ENCODE measurements at regions not wholly inside any gene's neighbourhood (a gene's known extent, or its start where the extent isn't known, plus 50 kb on each side); places are given as distances from the start of the nearest gene placed in this dataset.
"Not testable (repeated sequence)": the region's sequence is repeated elsewhere in the genome, so short reads cannot be mapped to it uniquely, and the experiment has no call there.

DNA sequence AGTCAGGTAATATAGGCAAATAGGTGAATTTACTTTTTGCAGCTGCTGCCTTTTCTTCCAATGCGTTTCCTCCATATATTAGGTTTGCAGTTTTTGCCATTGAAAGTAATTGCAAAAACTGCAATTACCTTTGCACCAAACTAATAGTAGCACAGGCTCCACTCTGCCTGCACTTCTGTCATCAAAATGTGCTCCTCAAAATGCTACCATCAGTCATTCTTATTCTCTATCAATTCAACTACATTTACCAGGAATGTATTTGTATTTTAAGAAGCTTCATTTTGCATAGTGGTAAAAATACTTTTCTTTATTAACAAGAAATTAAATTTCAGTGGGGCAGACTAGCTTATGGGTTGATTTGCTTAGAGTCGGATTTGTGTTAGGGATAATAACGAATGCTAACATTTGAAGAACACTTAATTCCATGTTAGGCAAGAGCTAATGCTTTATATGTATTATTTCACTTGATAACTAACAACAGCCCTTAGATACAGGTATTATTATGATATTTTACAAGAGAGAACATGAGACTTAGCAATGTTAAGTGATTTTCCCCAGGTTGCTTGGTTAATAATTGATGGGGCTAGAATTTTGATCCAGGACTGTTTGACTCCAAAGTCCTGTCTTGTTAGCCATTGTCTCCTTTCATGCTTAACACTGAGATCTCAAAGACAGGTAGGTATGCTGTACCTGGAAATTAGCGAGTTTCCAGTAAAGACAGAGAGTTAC, 300.4 kb downstream of the MAN2A1 start:
- DNase-seq (ENCODE audit: low read depth in 2 of 2), result no peak

DNA sequence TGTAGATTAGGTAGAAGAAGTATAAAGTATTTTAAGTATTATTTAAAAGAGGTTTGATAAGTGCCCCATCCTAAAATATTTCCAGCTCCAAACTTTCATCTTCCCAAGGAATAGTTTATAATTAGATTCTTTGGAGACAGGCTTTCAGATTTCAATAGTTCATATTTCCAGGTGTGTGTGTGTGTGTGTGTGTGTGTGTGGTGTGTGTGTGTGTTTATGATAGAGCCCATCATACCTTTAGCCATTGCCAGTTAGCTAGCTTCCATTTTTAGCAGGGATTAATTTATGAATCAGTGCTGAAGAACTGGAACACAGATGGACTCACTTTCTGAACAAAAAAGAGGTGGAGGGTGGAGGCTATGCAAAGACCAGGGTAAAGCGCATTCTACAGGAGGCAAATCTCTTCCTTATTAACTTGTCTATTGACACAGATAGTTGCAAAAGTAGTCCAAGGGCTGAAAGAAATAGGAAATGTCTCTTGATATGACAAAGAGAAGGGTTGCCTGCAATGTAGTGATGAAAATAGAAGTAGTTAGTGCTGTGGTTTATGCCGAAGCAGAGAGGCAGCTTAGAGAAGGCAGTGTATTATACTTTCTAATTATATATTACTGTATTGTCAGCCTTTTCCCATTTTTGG, 301.1 kb downstream of the MAN2A1 start:
- no peak for DNase-seq (ENCODE audit: low read depth in 2 of 2)

DNA sequence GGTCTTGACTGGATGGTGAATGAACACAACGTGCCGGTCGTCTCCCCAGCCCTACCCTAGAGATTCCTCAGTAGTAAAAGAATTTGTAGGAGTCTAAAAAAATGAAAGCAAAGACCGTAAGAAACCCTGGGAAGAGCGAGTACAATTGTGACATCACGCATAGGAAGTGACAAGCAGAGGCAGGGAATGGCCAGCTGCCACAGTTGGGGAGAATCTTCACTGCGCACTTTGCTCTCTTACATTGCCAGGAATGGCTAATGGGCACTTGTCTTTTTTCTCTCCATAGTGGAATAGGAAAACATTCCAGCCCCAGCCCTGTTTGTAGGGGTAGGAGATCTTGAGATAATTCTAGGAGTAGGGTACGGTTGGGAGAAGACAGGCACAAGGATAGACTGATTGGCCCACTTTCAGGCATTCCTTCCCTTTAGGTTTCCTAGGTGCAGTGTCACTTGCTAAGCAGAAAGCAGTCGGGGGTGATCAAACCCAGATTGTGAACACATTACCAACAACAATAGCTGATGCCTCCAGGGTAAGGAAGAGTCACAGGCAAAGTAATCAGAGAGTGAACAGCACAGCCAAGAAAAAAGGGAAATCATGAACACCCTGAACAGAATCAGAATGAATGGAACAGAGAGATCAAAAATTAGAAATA, 302.7 kb downstream of the MAN2A1 start:
- DNase-seq (ENCODE audit: low read depth in 2 of 2), result no peak

DNA sequence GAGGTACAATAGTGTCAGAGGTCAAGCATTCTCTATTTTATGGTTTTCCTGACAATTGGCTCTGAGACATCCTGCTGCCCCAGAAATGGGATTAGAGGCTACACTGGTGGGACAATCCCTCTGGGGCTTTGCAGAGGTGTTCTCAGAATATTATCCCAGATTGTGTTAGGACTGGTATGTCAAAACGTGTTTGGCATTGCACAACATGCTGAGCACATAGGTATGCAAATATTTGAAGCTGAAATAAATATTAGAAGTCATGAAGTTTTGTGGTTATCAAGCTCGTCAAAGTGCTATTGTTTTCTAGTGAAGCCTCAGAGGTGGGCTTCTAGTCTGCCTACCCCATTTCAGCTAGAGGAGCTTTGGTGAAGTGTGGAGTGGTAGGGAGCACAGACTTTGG, 304.4 kb downstream of the MAN2A1 start:
- DNase-seq (ENCODE audit: low read depth in 2 of 2), result no peak

DNA sequence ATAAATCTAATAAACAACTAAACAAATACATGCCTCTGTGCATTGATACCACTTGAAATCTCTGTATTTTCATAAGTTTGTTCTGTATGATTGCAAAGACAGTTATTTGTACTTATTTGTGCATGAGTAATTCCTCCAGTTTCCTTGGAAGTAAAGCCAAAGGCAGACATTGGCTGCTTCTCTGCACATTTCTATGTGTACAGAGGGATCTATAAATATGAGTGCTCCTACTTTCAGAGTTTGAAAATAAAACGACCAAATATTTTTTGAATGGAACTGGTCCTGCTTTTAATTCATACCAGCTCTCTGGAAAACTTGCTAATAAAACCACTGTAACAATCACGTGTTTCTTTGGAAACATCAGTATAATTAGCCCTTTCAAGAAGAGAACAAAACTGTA, 306.5 kb downstream of the MAN2A1 start:
- no peak for DNase-seq (ENCODE audit: low read depth in 2 of 2)

DNA sequence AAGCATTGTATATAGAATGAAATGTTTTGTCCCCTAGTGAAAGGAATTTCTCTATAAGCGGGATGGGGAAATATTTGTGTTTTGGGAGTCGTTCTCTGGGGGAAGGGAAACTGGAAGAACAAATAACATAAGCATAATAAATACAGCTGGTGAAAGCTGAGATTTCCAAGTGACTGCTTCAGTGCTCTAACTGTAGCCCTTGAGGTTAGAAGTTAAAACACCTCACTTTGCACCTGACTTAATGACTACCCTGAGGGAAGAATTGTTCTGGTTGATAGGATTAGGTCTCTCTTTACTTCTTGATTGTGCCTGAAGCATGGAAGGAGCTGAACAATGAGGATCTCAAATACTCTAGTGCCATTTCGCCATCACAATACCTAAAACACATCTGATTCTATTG, 307.4 kb downstream of the MAN2A1 start:
- no peak for DNase-seq (ENCODE audit: low read depth in 2 of 2)

DNA sequence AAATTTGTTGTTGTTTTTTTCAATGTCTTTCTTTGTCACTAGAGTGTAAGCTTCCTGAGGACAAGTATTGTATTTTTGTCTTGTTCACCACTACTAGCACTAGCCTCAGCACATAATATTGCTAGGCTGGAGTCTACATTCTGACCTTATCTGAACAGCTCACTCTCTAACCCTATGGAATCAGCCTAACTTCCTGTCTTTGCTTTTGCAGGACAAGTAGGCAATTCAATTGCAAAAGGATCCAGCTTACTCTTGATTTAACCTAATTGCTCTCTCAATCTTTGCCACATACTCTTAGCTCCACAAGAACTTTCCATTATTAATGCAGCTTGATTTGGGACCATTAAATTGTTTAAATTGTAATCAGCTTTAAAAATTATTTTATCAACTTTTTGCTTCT, 308.5 kb downstream of the MAN2A1 start:
- no peak for DNase-seq (ENCODE audit: low read depth in 2 of 2)

DNA sequence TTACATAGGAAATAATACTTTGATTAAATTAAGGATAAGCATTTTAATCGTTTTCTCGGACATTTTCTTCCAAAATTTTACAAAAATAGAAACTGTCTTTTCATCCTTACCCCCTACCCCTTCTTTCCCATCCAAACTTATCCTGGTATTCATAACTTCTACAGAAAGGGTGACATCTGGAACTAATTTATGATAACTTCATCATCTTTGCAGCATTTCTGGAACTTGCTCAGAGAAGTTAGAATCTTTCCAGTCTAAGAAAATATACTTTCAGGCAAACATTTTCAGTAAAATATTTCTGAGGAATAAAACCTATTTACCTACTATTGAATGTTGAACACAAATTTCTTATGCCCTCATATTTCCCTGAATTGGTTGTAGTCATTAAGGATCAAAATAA, 309.0 kb downstream of the MAN2A1 start:
- no peak for DNase-seq (ENCODE audit: low read depth in 2 of 2)

DNA sequence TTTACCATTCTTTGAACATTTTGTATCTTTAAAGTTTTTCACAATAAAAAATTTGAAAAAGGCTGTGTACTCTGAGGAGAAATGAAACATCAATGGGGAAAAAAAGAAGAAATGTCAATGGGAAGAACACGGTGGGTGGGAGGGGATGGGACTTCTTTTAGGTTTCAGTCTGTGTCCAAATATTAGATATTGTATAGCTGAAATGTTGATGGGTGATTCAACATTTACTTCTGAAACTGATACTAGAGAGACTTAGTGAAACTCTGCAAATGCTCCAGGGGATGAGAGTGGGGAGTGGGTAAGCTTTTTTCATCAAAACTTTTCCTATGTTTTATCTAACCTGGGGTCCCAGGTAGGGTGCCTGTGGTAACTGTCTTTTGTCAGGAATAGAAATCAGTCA, 311.9 kb downstream of the MAN2A1 start:
- no peak for DNase-seq (ENCODE audit: low read depth in 2 of 2)

DNA sequence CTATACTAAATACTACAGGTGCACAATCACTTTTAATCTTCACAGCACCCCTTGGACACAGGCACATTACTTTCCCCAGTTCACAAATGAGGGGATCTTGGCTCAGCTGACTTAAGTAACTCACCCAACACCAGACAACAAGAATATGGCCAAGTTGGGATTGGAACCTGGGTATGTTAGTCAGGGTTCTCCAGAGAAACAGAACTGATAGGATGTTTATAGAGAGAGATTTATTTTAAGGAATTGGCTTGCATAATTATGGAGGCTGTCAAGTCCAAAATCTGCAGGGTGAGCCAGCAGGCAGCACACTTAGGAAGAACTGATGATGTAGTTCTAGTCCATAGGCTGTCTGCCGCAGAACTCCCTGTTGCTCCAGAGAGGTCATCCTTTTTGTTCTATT, 312.9 kb downstream of the MAN2A1 start:
- no peak for DNase-seq (ENCODE audit: low read depth in 2 of 2)

DNA sequence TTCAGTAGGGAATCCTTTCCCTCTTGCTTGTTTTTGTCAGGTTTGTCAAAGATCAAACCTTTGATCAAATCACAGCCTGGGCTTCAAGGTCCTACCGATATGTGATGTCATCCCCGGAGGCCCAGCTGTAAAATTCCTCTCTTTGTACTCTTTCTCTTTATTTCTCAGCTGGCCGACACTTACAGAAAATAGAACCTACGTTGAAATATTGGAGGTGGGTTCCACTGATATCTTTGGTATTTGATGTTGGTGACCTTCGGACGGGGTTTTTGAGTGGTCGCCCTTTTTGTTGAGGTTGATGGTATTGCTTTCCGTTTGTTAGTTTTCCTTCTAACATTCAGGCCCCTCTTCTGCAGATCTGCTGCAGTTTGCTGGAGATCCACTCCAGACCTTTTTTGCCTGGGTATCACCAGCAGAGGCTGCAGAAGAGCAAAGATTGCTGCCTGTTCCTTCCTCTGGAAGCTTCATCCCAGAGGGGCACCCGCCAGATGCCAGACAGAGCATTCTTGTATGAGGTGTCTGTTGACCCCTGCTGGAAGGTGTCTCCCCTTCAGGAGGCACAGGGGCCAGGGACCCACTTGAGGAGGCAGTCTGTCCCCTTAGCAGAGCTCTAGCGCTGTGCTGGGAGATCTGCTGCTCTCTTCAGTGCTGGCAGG, 316.3 kb downstream of the MAN2A1 start:
- DNase-seq (ENCODE audit: low read depth in 2 of 2), result not testable (repeated sequence)

DNA sequence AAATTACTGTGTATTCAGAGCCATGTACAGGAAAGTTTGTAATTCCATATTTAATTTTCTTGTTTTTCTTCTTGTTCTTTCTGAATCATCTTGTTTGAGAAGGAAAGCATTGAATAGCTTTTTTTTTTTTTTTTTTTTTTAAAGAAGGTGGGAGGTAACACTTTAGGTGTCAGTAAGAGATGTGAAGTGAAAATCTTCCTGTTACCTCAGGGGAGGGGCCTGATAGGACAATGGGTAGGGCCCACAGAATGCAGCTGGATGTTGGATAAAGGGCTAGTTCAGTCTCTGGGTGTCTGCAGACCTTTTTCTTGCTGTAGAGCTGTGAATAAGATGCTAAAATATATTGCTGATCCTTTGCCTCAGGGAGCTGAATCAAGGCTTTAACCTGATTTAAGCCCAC, 317.4 kb downstream of the MAN2A1 start:
- DNase-seq (ENCODE audit: low read depth in 2 of 2), result no peak

DNA sequence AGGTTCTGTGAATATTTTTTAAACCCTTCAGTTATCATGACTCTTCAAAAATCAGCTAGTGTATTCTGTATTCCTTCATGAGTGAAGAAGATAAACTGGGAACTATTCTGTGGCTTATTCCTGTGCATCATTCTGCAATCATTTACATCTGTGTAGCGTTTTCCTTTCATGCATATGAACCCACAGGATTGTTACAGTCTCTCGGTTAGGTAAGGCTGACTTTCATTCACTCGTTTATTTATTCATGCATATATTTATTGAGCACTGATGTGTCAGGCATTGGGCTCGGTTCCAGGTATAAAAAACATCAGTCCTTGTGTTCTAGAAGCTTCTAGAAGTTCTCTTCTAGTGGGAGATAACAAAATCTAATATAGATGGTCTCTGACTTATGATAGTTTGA, 318.4 kb downstream of the MAN2A1 start:
- no peak for DNase-seq (ENCODE audit: low read depth in 2 of 2)

DNA sequence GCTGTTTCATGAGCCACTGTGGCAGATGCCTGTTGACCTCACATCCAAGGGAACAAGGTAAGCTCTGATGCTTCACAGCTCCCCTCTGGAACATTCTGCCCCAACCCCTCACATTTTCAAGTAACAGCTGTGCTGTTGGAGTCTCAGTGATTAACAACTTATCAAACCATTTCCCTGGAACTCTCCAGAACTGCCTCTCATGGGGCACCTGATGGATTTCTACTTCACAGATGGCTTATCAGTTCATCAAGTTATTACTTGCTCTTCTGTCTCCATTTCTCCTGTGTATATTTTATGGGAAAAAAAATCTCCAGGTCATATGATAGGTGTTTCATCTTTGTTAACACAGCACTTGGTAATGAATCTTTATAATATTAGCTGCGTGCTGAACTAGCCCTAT, 322.4 kb downstream of the MAN2A1 start:
- no peak for DNase-seq (ENCODE audit: low read depth in 2 of 2)

DNA sequence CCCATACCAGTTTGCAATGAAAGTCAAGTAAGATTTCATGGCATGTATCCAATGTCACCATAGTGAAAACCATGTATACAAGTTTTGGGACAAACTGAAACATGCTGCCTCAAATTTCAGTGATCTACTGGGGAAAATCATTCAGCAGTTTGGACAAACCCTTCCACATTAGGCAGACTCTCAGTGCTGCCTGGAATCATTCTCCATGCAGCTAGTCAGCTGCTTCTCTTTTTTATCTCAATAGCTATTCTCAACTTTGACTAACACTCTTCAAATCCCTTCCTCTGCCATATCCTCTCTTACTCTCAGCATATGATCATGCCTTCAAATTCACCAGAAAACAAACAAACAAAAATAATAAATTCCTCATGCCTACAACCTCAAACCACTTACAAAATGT, 323.3 kb downstream of the MAN2A1 start:
- DNase-seq (ENCODE audit: low read depth in 2 of 2), result no peak

DNA sequence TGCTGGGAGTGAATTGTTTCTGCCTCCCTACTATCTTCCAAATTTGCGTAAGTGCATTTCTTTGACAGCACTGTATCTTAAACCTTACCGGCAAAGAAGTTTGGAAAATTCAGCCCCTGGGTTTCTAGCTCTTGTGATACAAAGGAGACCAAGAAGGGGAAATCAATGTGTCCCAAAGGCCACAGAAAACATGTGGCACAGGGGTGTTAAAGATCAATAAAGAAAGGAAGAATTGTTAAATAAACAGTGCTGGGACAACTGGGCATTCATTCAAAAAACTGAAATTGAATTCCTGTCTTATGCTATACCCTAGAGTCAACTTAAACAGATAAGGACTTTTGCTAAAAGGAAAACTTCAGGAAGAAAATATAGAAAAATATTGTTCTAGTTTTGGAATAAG, 328.1 kb downstream of the MAN2A1 start:
- DNase-seq (ENCODE audit: low read depth in 2 of 2), result no peak

DNA sequence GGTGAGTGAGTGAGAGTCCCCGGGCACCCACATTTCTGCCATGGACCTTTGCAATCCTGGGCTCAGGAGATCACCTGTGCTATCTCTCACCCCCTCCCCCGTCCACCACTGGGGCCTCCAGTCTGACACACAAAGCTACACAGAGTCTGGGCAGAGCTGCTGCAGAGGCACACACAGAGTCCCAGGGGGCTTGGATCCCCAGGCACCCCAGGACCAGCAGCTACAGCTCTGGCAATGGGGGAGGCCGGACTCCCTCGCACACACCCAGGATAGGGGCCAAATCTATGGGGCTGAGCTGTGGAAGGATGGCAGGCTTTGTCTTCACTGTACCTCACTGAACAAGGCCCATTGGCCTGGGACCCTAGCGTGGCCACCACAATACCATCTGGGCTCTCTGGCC, 328.8 kb downstream of the MAN2A1 start:
- DNase-seq (ENCODE audit: low read depth in 2 of 2), result no peak

DNA sequence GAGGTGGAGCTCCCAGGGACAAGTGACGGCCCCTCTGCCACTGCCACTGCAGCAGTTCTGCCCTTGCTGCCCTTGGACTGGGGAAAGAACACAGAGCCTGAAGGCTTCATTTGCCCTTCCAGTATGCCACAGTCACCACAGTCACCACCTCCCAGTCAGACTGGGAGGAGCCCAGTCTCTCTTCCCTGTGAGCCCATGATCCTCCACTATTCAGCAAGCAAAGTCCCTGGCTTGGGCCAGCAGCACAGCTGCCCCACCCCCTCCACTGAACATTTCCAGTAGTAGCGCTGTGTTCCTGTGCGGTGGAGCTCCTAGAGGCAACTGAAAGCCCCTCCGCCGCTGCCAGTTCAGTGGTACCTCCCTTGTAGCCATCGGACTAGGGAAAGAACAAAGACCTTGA, 329.4 kb downstream of the MAN2A1 start:
- no peak for DNase-seq (ENCODE audit: low read depth in 2 of 2)

DNA sequence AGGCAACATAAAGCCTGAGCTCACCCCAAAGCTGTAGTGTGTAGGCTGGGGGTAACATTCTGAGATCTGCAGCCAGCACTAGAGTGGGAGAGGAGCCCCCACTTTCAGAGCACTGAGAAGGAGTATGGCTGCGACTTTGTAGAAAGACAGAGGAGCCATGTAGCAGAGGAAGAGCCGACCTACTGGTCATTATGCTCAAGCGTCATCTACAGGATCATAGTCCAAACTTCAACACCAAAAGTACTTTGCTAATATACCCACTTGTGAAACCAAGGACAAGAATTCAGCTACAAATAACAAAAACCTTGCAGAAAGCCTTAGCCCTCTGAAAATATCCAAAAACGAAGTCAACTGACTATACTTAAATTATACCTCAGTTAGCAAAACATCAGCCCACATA, 330.1 kb downstream of the MAN2A1 start:
- DNase-seq (ENCODE audit: low read depth in 2 of 2), result no peak

DNA sequence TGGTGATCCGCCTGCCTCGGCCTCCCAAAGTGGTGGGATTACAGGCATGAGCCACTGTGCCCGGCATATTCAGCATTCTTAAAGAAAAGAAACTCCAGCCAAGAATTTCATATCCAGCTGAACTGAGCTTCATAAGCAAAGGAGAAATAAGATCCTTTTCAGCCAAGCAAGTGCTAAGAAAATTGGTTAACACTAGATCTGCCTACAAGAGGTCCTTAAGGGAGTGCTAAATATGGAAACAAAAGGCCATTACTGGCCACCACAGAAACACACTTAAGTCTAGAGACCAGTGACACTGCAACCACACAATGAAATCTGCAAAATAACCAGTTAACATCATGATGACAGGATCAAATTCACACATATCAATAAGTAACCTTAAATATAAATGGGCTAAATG, 331.5 kb downstream of the MAN2A1 start:
- no peak for DNase-seq (ENCODE audit: low read depth in 2 of 2)

DNA sequence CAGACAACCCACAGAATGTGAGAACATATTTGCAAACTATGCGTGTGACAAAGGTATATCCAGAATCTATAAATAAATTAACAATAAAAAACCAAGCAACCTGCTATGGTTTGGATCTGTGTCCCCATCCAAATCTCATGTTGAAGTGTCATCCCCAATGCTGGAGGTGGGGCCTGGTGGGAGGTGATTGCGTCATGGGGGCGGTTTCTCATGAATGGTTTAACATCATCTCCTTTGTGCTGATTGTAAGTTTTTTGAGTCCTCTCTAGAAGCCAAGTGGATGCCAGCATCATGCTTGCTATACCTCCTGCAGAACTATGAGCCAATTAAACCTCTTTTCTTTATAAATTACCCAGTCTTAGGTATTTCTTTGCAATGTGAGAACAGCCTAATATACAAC, 335.4 kb downstream of the MAN2A1 start:
- no peak for DNase-seq (ENCODE audit: low read depth in 2 of 2)

DNA sequence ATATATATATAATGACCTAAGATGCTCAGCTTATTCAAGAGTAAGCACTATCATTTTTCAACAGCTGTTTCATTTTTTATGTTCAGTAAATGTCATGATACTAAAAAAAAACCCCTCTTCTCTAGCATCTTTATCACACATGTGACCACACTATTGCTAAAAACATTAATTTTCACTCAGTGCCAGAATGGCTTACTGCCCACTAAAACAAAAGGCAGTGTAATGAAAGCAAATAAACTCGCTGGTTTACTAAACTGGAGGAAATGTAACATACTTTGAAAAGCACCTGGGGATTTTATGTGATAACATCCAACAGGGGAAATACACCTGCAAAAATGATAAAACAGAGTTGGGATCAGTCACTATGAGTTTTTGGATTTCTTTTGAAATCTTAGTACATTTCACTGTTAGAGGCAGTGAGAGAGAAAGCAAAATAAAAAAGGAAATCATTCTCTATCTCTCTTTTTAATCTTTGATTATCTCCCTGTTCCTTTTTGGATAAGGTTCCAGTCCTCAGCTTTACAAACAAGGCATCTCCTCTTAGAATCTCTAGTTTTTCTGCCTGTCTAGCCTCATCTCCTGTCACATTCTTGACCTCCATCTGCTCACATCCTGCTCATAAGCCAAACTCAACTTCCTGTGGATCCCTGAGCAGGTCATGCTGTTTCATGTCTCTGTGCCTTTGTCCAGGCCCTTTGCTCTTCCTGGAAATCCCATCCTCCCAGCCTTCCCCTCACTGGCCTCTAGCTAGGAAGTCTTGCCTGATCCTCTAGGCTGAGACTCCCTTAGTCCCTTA, 338.0 kb downstream of the MAN2A1 start:
- DNase-seq (ENCODE audit: low read depth in 2 of 2), result no peak
